IMR-90 (cell line): ENCODE measurements at regions not wholly inside any gene's neighbourhood (a gene's known extent, or its start where the extent isn't known, plus 50 kb on each side); places are given as distances from the start of the nearest gene placed in this dataset.

ENCODE experiments used
- ATAC-seq: fragments of 200-7000 bp; cut with Tn5 transposase; 2 replicates; pipeline ENCODE4 v1.9.1; 2020; ENCODE audit warnings: low read depth, mild to moderate bottlenecking, moderate library complexity
- BruUV-seq: library from RNA; stranded (reverse); fragments of 400-500 nt; replicated peaks from 2 replicates; lab custom pipeline; 2021; lab: Mats Ljungman, UMichigan
- CTCF ChIA-PET: fragments of 300-600 bp; formaldehyde crosslinking; extraction: SDS; loops from one replicate; lab custom pipeline; 2021; ENCODE audit warnings: antibody characterized with exemption; lab: Yijun Ruan, JAX
- POLR2A ChIA-PET: fragments of 300-600 bp; sonication (Branson Sonifier 250); formaldehyde crosslinking; loops from one replicate; lab custom pipeline; 2022; ENCODE audit warnings: antibody characterized with exemption; ENCODE audit not compliant: unreplicated experiment; lab: Charles Lee
- DNase-seq: peaks from one replicate; pipeline ENCODE4 v3.0.0; 2013
- H2AFZ ChIP-seq: replicated peaks from 2 replicates; pipeline ENCODE3; 2013; ENCODE audit warnings: low read length, mild to moderate bottlenecking; ENCODE audit not compliant: poor library complexity
- H2AK5ac ChIP-seq: 2 replicates; pipeline ENCODE4 v1.6.1; 2013; ENCODE audit warnings: low read depth, low read length, inconsistent platforms
- H2AK9ac ChIP-seq: replicated peaks from 2 replicates; pipeline ENCODE3; 2013; ENCODE audit warnings: mild to moderate bottlenecking, low read depth, low read length, moderate library complexity; ENCODE audit not compliant: poor library complexity
- H2BK120ac ChIP-seq: 2 replicates; pipeline ENCODE4 v1.6.1; 2013; ENCODE audit warnings: low read depth, low read length, inconsistent platforms
- H2BK15ac ChIP-seq: 3 replicates; pipeline ENCODE4 v1.6.1; 2013; ENCODE audit warnings: low read depth, low read length, inconsistent platforms
- H2BK20ac ChIP-seq: 2 replicates; pipeline ENCODE4 v1.6.1; 2013; ENCODE audit warnings: low read depth, mild to moderate bottlenecking, inconsistent platforms, low read length, moderate library complexity
- H2BK5ac ChIP-seq: 2 replicates; pipeline ENCODE4 v1.6.1; 2013; ENCODE audit warnings: mild to moderate bottlenecking, low read depth, low read length, inconsistent platforms; ENCODE audit not compliant: poor library complexity, severe bottlenecking
- H3K14ac ChIP-seq: replicated peaks from 2 replicates; pipeline ENCODE4 v1.6.1; 2013; ENCODE audit warnings: low read depth, low read length, inconsistent platforms
- H3K18ac ChIP-seq: 2 replicates; pipeline ENCODE4 v1.6.1; 2013; ENCODE audit warnings: low read depth, low read length, control low read depth
- H3K23ac ChIP-seq: 2 replicates; pipeline ENCODE4 v1.6.1; 2013; ENCODE audit warnings: low read depth, low read length, inconsistent platforms
- H3K27ac ChIP-seq: 2 replicates; pipeline ENCODE4 v1.5.1; 2013; ENCODE audit warnings: mild to moderate bottlenecking, control low read depth, low read length; ENCODE audit not compliant: insufficient read depth
- H3K27me3 ChIP-seq: 2 replicates; pipeline ENCODE4 v1.6.1; 2013; ENCODE audit warnings: low read length; ENCODE audit not compliant: control insufficient read depth, insufficient read depth
- H3K36me3 ChIP-seq: 2 replicates; pipeline ENCODE4 v1.6.1; 2013; ENCODE audit warnings: low read length, mixed read lengths; ENCODE audit not compliant: control insufficient read depth, insufficient read depth
- H3K4ac ChIP-seq: 2 replicates; pipeline ENCODE4 v1.6.1; 2013; ENCODE audit warnings: low read depth, low read length, inconsistent platforms
- H3K4me1 ChIP-seq: 2 replicates; pipeline ENCODE4 v1.6.1; 2013; ENCODE audit warnings: low read length, mixed read lengths; ENCODE audit not compliant: control insufficient read depth, insufficient read depth
- H3K4me2 ChIP-seq: 2 replicates; pipeline ENCODE4 v1.6.1; 2013; ENCODE audit warnings: low read depth, mild to moderate bottlenecking, control low read depth, low read length, moderate library complexity
- H3K4me3 ChIP-seq: 2 replicates; pipeline ENCODE4 v1.5.1; 2013; ENCODE audit warnings: low read depth, mild to moderate bottlenecking, control low read depth, low read length, moderate library complexity; ENCODE audit not compliant: insufficient read depth
- H3K56ac ChIP-seq: 2 replicates; pipeline ENCODE4 v1.6.1; 2013; ENCODE audit warnings: low read length, inconsistent platforms; ENCODE audit not compliant: insufficient read depth; ENCODE audit errors: extremely low read depth
- H3K79me1 ChIP-seq, 2 experiments: 2 replicates each; pipeline ENCODE4 v1.6.1; 2013; ENCODE audit warnings: low read length in 2 of 2, inconsistent platforms in 1 of 2, low read depth in 1 of 2
- H3K9ac ChIP-seq: 2 replicates; pipeline ENCODE4 v1.6.1; 2013; ENCODE audit warnings: low read depth, low read length, control low read depth
- H3K9me1 ChIP-seq: 2 replicates; pipeline ENCODE4 v1.6.1; 2013; ENCODE audit warnings: low read length, inconsistent platforms; ENCODE audit not compliant: insufficient read depth
- H3K9me3 ChIP-seq: 2 replicates; pipeline ENCODE4 v1.6.1; 2013; ENCODE audit warnings: low read length; ENCODE audit not compliant: control insufficient read depth, insufficient read depth
- H4K20me1 ChIP-seq: 2 replicates; pipeline ENCODE4 v1.6.1; 2013; ENCODE audit warnings: low read length, inconsistent platforms; ENCODE audit not compliant: insufficient read depth
- H4K5ac ChIP-seq: 2 replicates; pipeline ENCODE4 v1.6.1; 2013; ENCODE audit warnings: mild to moderate bottlenecking, low read depth, low read length, control low read depth
- H4K8ac ChIP-seq, 2 experiments: 2 replicates each; pipeline ENCODE4 v1.6.1; 2013; ENCODE audit warnings: low read depth in 2 of 2, low read length in 2 of 2, control low read depth in 1 of 2, inconsistent platforms in 1 of 2
- H4K91ac ChIP-seq: 2 replicates; pipeline ENCODE4 v1.6.1; 2013; ENCODE audit warnings: low read depth, low read length, inconsistent platforms; ENCODE audit not compliant: insufficient read depth
- BHLHE40 ChIP-seq: fragments of 150-350 bp; IDR thresholded peaks from 2 replicates; pipeline ENCODE4 v1.6.1; 2016; ENCODE audit warnings: mild to moderate bottlenecking, low read depth, low read length
- CHD1 ChIP-seq: IDR thresholded peaks from 2 replicates; pipeline ENCODE4 v1.6.1; 2012; ENCODE audit warnings: low read depth, low read length, improper control_type of control experiment
- FOS ChIP-seq: fragments of 150-350 bp; IDR thresholded peaks from 2 replicates; pipeline ENCODE4 v1.6.1; 2016; ENCODE audit warnings: low read depth, low read length
- MAFK ChIP-seq: IDR thresholded peaks from 2 replicates; pipeline ENCODE4 v1.6.1; 2012; ENCODE audit warnings: low read depth, low read length, improper control_type of control experiment
- MAZ ChIP-seq: IDR thresholded peaks from 2 replicates; pipeline ENCODE4 v1.6.1; 2012; ENCODE audit warnings: low read depth, mild to moderate bottlenecking, low read length, improper control_type of control experiment, moderate library complexity, borderline replicate concordance
- MXI1 ChIP-seq: IDR thresholded peaks from 2 replicates; pipeline ENCODE4 v1.6.1; 2012; ENCODE audit warnings: low read depth, mild to moderate bottlenecking, low read length, moderate library complexity, borderline replicate concordance
- NFE2L2 ChIP-seq: fragments of 150-350 bp; IDR thresholded peaks from 2 replicates; pipeline ENCODE4 v1.6.1; 2016; ENCODE audit warnings: low read depth, mild to moderate bottlenecking, low read length
- POLR2A ChIP-seq: IDR thresholded peaks from 2 replicates; pipeline ENCODE4 v1.6.1; 2012; ENCODE audit warnings: mild to moderate bottlenecking, low read depth, low read length
- RAD21 ChIP-seq: IDR thresholded peaks from 2 replicates; pipeline ENCODE4 v1.6.1; 2012; ENCODE audit warnings: low read length, improper control_type of control experiment
- RCOR1 ChIP-seq: IDR thresholded peaks from 2 replicates; pipeline ENCODE4 v1.6.1; 2012; ENCODE audit warnings: mild to moderate bottlenecking, low read length, improper control_type of control experiment; ENCODE audit not compliant: insufficient replicate concordance
- RFX5 ChIP-seq: IDR thresholded peaks from 2 replicates; pipeline ENCODE4 v1.8.0; 2012; ENCODE audit warnings: low read depth, mild to moderate bottlenecking, low read length, moderate library complexity
- SMC3 ChIP-seq: fragments of 150-350 bp; IDR thresholded peaks from 2 replicates; pipeline ENCODE4 v1.6.1; 2016; ENCODE audit warnings: low read depth, mild to moderate bottlenecking, antibody characterized with exemption, low read length, moderate library complexity
- WGBS, 2 experiments: methylation state at CpG; one replicate each; pipeline versions ENCODE4 v1.1.5 to v1.1.7; 2013; ENCODE audit warnings: missing lambda C conversion rate in 2 of 2; ENCODE audit not compliant: insufficient read length in 1 of 2; ENCODE audit errors: extremely low coverage in 2 of 2; 5-methylcytosine and 5-hydroxymethylcytosine counted together
- dilution Hi-C: fragments of 300-500 bp; cut with HindIII; formaldehyde crosslinking; loops from one replicate; pipeline ENCODE4 v1.14.3; 2018; ENCODE audit warnings: low sequenced_read_pairs; ENCODE audit not compliant: unreplicated experiment
- in situ Hi-C: fragments of 300-500 bp; cut with MboI; formaldehyde crosslinking; loops from 3 replicates; pipeline ENCODE4 v1.14.3; 2019; ENCODE audit warnings: low sequenced_read_pairs, inconsistent platforms, mixed read lengths
- intact Hi-C: fragments of 100-400 bp; cut with micrococcal nuclease; formaldehyde crosslinking; loops from 2 replicates; pipeline ENCODE4 v1.10.0; 2022
- TF ChIP-seq, protein P1 (sequence below): fragments of 150-350 bp; IDR thresholded peaks from 2 replicates; pipeline ENCODE4 v1.6.1; 2016; ENCODE audit warnings: low read depth, mild to moderate bottlenecking, low read length, moderate library complexity, borderline replicate concordance
- TF ChIP-seq, protein P2 (sequence below): conservative IDR thresholded peaks from 2 replicates; pipeline ENCODE4 v1.5.1; 2012; ENCODE audit warnings: mild to moderate bottlenecking, low read depth, low read length, improper control_type of control experiment
- TF ChIP-seq, protein P3 (sequence below): fragments of 150-350 bp; IDR thresholded peaks from 2 replicates; pipeline ENCODE4 v1.6.1; 2017; ENCODE audit warnings: mild to moderate bottlenecking, antibody characterized with exemption, low read length, low read depth

DNA sequence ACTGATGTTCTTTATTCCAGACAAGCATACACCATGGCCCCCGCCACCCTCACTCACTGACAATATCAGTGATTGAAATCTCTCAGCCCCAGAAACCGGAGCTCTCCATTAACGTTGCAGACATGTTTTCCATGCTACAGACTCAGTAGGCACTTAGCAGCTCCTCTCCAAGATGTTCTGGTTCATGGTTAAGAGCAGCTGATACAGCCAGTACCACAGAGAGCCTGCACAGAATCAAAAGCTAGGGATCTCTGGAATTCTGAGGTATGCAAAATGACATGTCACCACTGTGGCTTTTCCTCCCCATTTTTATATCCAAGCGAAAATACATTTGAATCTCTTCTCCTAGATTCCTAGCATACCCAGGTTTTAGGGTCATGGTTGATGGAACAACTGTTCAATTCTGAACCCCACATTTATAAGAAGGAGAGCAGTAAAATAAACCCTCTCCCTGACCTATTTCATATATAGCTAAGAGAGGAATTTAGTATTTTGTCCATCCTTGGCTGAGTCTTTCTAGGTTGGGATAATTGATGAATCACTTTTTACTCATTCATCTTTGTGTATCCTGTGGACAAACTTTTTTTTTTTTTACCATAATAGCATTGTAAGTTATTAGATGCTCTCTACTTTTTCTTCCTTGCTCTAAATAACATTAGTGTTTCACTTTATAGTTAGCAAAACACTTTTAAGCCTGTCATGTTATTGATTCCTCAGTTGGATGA lies 488.4 kb upstream of the PIK3C3 start:
- H4K20me1 ChIP-seq, result no peaks in the 10 kb centered on the region
- no peak overlapping the region for H2AFZ ChIP-seq
- H2BK120ac ChIP-seq, result no peak overlapping the region
- CTCF ChIA-PET, result no interaction called here
- H3K4ac ChIP-seq, result no peak overlapping the region
- H3K56ac ChIP-seq, result no peak overlapping the region
- no peak overlapping the region for H3K4me2 ChIP-seq
- no peaks in the 10 kb centered on the region for H3K79me1 ChIP-seq
- no CpG with 5 or more reads among the region's 4 CpGs for WGBS, 2 experiments
- H3K14ac ChIP-seq, result no peak overlapping the region
- H4K91ac ChIP-seq, result no peak overlapping the region
- no peak overlapping the region for H3K18ac ChIP-seq
- dilution Hi-C loops, result no loop called here
- H4K8ac ChIP-seq, result no peak overlapping the region
- no peaks in the 10 kb centered on the region for H3K27me3 ChIP-seq
- DNase-seq (no peak), ATAC-seq (no peak)
- TF ChIP-seq MAZ, result no peak
- TF ChIP-seq, protein P1, sequence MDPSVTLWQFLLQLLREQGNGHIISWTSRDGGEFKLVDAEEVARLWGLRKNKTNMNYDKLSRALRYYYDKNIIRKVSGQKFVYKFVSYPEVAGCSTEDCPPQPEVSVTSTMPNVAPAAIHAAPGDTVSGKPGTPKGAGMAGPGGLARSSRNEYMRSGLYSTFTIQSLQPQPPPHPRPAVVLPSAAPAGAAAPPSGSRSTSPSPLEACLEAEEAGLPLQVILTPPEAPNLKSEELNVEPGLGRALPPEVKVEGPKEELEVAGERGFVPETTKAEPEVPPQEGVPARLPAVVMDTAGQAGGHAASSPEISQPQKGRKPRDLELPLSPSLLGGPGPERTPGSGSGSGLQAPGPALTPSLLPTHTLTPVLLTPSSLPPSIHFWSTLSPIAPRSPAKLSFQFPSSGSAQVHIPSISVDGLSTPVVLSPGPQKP, result no peak
- TF ChIP-seq BHLHE40, result no peak
- no peak for TF ChIP-seq MXI1
- TF ChIP-seq RFX5, result no peak
- TF ChIP-seq CHD1, result no peak
- TF ChIP-seq, protein P2, sequence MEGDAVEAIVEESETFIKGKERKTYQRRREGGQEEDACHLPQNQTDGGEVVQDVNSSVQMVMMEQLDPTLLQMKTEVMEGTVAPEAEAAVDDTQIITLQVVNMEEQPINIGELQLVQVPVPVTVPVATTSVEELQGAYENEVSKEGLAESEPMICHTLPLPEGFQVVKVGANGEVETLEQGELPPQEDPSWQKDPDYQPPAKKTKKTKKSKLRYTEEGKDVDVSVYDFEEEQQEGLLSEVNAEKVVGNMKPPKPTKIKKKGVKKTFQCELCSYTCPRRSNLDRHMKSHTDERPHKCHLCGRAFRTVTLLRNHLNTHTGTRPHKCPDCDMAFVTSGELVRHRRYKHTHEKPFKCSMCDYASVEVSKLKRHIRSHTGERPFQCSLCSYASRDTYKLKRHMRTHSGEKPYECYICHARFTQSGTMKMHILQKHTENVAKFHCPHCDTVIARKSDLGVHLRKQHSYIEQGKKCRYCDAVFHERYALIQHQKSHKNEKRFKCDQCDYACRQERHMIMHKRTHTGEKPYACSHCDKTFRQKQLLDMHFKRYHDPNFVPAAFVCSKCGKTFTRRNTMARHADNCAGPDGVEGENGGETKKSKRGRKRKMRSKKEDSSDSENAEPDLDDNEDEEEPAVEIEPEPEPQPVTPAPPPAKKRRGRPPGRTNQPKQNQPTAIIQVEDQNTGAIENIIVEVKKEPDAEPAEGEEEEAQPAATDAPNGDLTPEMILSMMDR, result no peak
- TF ChIP-seq MAFK, result no peak
- no peak for TF ChIP-seq NFE2L2
- TF ChIP-seq FOS, result no peak
- no peak for TF ChIP-seq RCOR1
- TF ChIP-seq RAD21, result no peak
- TF ChIP-seq, protein P3, sequence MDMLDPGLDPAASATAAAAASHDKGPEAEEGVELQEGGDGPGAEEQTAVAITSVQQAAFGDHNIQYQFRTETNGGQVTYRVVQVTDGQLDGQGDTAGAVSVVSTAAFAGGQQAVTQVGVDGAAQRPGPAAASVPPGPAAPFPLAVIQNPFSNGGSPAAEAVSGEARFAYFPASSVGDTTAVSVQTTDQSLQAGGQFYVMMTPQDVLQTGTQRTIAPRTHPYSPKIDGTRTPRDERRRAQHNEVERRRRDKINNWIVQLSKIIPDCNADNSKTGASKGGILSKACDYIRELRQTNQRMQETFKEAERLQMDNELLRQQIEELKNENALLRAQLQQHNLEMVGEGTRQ, result no peak
- TF ChIP-seq POLR2A, result no peak
- no peak for TF ChIP-seq SMC3
- intact Hi-C loops, result no loop called here
- H2BK5ac ChIP-seq, result no peak overlapping the region
- H2BK15ac ChIP-seq, result no peak overlapping the region
- H3K4me1 ChIP-seq, result no peaks in the 10 kb centered on the region
- no TSS peak for BruUV-seq
- H3K36me3 ChIP-seq, result no peaks in the 10 kb centered on the region
- in situ Hi-C loops, result no loop called here
- no peak overlapping the region for H2BK20ac ChIP-seq
- no peak overlapping the region for H3K23ac ChIP-seq
- H3K9me1 ChIP-seq, result no peaks in the 10 kb centered on the region
- H2AK9ac ChIP-seq, result no peak overlapping the region
- POLR2A ChIA-PET, result interaction anchor here (0.6 kb wide), 1 partner anchor 1068 kb away, joined by 3 read pairs; no protein-coding TSS in a partner anchor
- no peak overlapping the region for H3K9ac ChIP-seq
- no peak overlapping the region for H3K4me3 ChIP-seq
- no peak overlapping the region for H2AK5ac ChIP-seq
- no peak overlapping the region for H3K27ac ChIP-seq
- no peaks in the 10 kb centered on the region for H3K9me3 ChIP-seq
- no peak overlapping the region for H4K5ac ChIP-seq
